GM19025 (cell line): ENCODE measurements at regions not wholly inside any gene's neighbourhood (a gene's known extent, or its start where the extent isn't known, plus 50 kb on each side); places are given as distances from the start of the nearest gene placed in this dataset.
"Not testable (repeated sequence)": the region's sequence is repeated elsewhere in the genome, so short reads cannot be mapped to it uniquely, and the experiment has no call there.

Source experiments
- ATAC-seq: cut with Tn5 transposase; IDR thresholded peaks from one replicate; pipeline ENCODE4 v1.9.1; 2021; ENCODE audit warnings: mild to moderate bottlenecking, low read depth, moderate library complexity; ENCODE audit not compliant: unreplicated experiment

DNA sequence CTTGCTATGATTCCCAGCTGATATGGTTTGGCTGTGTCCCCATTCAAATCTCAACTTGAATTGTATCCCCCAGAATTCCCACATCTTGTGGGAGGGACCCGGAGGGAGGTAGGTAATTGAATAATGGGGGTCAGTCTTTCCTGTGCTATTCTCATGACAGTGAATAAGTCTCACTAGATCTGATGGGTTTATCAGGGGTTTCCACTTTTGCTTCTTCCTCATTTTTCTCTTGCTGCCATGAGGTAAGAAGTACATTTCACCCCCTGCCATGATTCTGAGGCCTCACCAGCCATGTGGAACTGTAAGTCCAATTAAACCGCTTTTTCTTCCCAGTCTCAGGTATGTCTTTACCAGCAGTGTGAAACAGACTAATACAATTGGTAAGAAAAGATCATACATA is 164.7 kb upstream of the NREP start:
- ATAC-seq: not testable (repeated sequence)

DNA sequence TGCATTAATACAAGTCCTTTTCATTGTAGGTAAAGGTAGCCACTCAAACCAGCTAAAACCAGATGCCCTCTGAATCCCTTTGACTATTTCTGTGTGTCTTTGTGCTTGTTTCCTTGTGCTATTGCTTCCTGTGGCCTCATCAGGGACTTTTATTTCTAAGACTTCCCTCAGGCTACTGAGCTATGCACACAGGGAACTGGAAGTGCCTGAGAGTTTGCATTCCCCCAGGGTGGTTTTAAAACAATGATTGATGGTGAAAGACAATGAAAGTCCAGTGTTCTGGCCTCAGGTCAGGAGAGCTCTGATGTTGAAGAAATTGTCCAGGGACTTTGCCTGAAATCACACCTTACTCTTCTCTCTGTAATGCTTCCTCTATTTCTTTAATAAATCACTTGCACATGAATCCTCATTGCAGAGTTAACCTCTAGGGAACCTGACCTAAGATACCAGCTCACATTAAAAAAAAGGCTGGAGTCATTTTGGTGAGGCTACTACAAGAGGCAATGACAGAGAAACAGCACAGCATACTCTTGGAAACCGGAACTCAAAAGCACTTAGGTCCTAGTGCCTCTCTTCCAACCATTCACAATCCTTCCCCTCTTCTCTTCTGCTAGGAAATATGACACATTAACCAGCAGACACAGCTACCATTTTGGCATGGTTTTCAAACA is 158.1 kb upstream of the NREP start:
- ATAC-seq: no peak

DNA sequence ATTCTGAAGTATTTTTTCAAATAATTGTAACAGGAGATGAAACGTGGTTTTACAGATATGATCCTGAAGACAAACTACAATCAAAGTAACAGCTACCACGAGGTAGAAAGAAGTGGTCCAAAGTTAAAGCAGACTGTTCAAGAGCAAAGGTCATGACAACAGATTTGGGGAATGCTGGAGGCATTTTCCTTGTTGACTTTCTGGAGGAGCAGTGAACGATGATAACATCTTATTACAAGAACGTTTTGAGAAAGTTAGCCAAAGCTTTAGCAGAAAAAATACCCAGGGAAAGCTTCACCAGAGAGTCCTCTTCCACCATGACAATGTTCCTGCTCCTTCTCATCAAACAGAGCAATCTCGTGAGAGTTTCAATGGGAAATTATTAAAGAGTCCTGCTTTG is 145.4 kb upstream of the NREP start:
- no peak for ATAC-seq

DNA sequence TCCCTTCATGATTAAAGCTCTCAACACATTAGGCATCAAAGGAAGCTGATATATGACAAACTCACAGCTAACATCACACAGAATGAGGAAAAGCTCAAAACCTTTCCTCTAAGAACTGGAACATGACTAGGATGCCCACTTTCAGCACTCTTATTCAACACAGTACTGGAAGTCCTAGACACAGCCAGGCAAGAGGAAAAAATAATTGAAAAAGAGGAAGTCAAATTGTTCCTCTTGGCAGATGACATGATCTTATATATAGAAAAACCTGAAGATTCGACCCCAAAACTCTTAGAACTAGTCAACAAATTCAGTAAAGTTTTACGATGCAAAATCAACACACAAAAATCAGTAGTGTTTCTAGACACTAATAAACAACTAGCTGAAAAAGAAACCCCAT is 144.3 kb upstream of the NREP start:
- no peak for ATAC-seq

DNA sequence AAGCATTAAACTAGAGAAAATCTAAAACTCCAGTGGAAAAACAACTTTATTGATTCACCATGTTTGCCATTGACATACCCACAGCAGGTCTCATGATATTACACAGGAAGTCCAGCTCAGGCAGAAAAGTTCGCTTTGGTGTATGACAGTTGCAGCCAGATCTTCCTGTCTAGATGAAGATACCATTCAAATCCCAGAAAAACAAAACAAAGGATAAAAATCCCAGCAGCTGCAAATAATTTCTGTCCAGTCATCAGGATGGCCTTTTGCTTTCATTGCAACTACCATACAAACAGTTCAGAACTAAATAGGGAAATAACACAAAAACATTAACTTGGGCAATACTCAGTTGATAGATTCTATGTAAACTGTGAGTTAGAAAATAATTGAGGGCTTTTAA is 136.0 kb upstream of the NREP start:
- ATAC-seq: no peak

DNA sequence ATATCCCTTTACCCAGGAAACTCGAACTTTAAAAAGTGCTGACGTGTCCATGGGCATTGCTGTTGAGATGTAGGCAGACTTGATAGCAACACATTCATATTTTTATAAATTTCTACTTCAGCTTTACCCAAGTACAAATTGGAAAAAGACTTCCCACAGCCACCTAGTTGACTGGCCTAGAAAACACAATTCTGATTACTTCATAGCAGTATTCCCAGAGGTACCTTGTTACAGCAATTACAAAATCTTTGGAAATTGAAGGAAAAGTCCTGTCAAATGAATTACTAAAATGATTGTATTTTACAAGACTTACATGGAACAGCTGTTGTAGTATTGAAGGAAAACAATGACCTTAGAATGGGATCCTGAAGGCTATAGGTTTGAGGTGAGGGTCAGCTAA is 130.7 kb upstream of the NREP start:
- no peak for ATAC-seq

DNA sequence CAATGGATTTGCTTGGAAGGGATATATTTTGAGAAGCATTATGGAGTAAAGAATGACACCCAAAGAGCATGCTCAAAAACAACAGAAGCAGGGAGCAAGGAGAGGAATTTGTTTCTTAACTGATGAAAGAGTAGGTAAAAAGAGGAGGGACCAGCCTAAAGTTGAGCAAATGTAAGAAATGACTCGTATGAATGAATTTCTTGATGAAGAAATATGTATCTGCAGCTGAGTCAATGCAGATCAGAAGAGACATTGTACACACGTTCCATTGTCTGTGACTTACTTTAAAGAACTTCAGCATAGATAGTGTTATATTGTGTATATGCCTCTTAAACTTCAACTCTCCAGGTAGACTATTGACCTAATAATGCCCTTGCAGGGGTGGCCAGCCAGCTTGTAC is 112.7 kb upstream of the NREP start:
- no peak for ATAC-seq

DNA sequence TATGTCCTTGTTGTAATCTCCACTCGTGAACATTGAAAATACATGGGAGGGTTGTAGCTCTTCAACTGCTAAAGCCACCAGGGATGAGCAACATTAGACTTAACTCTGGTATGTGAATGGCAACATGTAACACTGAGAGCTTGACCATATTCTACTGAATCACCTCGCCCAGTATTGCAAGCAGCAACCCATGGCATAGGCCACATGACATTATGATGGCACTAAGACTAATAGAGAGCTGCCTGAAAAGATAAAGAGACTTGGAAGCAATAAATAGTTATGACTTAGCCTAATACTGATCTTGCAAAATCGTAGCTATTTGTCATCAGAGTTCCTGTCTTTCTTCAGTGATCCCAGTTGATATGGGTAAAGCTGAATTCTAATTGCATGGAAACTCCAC is 108.4 kb upstream of the NREP start:
- ATAC-seq: no peak

DNA sequence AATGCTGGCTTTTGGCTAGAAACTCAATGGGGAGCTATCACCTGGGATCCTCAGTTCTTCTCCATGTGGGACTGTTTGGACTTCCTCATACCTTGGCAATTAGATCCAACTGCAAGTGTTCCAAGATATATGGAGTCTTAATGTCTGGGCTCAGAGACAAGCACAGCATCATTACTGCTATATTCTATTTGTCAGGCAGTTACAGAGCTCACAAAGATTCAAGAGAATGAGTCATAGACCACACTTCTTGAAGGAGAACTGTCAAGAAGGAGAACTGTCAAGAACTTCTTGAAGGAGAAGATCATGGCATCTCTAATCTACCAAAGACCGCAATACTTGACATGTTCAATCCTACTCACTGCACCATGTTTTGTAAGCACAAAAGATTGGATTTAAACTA is 106.8 kb upstream of the NREP start:
- no peak for ATAC-seq

DNA sequence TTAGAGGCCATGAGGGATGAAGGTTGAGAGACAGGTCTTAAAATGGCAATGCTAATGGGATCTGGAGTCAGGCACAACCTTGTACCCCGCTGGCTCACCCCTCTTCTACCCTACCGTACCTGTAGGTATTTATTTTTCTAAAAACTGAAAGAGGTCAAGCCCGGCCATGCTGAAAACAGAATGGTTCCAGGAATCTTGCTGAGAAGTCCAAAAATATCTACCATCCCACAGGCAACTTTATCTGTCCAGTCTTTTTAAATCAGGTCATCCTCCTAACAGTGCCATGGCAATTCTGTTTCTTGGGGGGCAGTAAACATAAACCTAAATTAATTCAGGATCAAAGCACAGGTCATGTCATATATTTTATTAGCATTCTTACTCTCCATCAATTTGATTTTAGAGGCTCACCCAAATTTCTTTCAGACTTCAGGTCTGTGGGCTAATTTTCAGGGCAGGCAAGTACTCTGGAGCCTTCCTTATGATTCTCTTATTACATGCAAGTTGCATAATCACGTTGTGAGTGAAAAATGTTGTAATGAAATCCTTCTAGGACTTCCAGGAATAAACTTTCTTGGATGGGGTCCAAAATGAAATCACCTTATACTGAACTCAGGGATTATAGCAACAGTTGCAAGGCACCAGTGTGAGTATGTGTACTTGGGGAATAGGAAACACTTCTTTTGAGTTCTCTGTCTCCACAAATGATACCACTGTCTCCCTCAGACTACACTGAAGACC is 102.7 kb upstream of the NREP start:
- ATAC-seq: no peak

DNA sequence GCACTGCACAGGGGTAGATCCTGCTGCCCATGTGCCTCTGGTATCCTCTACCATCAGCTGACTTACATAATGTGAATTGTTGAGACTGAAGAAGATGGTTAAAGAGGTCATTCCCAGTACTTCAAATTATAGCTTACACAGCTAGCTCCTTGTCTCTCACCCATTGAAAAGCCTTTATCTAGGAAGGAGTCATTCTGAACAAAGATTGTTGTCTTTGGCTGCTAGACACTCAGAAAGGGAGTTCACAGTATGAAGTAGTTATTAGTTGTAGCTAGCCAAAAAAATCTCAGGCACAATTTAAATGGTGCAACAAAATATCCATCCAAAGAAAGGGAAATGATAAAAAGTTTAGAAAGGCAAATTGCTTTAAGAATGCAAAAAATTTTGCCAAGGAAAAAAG is 102.0 kb upstream of the NREP start:
- no peak for ATAC-seq

DNA sequence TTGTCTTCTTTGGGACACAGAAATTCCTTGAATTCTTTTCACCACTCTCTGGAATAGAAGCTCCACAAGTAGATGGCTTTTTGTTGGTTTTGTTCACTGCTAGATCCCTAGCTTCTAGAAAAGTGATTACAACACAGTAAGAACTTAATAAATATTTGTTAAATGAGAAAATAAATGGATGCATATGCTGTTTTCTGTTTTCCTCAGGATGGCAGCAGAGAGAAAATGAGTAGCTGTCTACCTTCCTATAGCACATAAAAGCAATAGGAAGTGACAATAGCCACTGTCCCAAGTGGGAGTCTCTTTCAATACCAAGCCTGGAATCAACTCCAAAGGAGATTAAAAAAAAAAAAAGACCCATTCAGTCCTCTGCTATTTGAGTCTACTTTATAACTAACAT is 100.6 kb upstream of the NREP start:
- ATAC-seq: no peak

DNA sequence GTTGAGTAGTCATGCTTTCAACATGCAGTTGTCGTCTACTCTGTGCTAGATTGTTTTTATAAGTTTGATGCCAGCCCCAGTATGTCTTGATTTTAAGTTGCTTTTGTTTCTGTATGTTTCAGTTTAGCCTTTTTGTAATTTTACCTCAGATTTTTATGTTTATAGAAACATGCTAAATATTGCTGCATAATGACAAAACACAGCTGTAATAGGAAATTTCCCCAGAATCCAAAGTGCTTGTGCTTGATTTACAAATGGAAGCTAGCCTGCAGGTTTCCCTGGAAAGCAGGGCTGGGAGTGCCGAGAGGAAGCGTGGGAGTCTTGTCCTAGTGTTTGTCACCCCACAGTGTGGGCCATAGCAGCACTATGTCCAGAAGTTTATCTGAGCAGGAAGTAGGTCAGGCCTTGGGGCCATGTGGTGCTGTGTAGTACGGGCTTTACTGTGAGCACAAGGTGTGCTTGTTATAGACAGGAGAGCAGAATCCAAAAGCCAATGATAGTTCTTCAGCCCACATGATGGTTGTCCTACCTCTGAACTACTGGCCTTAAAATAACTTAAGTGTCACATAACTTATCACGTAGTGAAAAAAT is 100.0 kb upstream of the NREP start:
- no peak for ATAC-seq

DNA sequence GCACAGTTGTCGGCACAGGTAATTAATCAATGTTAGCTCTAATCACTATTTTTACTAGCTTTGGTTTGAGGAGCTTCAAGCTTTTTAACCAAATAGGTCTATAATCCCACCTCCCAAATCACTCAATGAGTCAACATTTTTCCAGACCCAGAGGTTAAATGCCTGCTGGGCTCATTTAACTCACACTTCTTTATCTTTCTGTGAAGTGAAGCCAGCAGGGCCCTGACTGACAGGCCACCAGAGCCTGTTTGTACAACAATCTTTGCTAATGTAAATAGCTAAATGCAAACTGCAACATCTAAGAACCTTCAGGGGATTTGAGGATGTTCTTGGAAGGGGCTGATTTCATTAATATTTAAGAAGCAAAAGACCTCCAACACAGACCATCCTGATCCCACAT is 98.4 kb upstream of the NREP start:
- no peak for ATAC-seq

DNA sequence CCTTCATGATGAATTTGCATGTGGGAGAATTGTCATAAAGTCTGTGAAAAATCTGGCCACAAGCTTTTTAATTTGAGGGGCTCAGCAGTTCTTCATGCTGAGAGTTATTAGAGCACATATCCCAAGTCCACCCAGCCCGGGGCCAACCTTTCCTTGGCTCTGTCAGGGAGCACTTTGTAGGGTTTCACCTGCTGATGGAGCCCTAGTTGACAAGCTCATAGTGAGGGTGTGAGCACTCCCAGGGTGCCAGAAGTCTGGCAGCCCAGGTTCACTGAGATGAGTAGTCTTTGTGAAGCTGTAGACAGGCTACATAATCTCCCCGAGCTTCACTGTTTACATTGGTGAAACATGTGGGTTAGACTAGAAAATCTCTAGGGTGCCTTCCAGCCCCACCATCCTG is 97.2 kb upstream of the NREP start:
- no peak for ATAC-seq

DNA sequence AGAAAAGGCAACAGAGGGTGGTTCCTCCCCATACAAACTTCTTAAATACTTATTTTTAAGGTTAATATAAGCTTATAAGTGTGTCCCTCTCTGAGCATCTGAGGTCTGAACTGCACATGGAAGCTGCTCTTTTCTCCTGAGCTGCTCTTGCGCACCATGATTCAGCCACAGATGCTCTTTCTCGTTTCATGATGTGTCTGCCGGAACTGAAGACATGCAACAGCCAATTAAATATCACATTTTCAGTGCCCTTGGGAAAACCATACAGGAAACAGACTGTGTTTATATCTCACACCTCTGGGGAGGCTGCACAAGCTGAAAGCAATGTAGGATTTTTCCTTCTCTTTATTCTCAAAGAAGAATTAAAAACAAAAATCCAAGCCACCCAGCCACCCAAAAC is 96.8 kb upstream of the NREP start:
- peak; percentile 84 for ATAC-seq

DNA sequence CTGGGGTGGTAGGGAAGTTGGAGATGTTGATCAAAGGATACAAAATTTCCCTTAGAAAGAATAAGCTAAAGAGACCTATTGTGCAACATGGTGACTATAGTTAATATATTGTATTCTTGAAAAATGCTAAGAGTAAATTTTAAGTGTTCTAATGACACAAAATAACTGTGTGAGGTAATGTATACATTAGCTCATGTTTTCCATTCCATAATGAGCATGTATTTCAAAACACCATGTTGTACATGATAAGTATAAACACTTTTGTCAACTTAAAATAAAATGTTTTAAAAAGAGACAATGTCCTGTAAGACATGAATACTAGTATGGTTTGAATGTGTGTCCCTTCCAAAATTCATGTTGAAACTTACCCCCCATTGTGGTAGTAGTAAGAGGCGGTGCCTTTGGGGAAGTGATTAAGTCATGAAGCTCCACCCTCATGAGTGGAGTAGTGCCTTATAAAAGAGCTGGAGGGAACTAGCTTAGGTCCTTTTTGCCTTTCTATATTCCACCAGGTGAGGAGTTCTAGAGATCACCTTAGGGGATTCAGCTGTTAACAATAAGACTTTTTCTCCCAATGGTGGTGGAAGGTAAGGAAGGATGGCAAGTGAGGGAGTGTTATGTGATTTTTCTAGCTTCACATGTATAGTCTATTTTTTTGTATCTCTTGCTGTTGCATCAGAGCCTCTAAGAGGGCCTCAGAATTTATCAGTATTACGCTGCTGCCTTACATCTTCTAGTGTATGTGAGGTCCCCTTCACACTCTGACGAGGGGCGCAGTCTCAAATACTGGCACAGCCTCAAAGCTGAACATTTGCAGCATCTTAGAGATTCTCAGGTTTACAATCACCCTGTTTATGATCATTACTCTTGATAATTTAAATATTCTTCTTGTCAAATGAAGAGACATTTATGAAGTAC is 94.9 kb upstream of the NREP start:
- ATAC-seq: no peak

DNA sequence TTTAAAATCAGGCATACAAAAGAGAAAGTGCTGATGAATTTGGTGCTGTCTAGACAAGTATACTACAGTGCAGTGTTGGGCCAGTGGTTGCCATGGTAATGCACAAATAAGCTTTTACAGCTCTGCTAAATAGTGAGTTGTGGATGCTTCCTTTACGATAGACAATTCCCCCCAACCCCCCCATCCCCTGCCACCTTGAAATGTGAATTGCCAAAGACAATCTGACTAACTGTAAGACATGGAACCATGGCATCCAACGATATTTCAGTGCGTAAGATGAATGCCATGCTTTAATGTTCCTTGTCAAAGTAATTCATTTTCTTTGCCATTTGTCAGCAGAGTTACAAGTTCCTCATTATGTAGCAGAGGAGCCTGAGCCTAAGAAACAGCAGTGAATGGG is 91.5 kb upstream of the NREP start:
- no peak for ATAC-seq

DNA sequence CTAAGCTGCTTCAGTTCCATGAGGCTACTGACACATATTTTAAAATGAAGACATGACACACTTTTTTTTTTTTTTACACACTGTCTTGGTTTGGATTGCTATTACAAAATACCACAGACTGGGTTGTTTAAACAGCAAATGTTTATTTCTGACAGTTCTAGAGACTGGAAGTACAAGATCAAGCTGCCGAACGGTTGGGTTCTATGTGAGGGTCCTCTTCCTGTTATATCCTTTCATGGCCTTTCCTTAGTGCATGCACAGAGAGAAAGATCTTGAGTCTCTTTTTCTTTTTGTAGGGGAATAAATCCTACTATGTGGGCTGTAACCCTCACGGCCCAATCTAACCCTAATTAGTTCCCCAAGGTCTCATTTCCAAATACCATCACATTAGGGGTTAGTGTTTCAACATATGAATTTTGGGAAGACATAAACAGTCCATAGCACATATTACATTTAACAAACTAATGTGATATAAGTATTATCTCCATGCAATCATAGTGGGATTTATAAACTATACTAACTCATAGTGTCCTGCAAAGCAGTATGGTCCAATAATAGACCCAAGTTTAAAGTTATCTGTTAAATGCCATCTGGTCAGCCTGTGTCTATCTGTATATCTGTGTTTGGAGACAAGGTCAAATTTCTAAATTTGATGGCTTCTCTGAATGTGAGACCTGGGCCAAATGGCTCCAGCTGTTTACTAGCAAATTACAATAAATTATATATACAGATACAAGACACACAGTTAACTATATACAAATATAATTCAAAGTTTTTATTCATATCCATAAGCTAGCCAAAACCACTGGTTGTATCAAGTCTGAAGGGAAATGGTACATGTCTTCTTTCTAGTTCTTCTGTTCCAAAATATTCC is 90.3 kb upstream of the NREP start:
- ATAC-seq: no peak

DNA sequence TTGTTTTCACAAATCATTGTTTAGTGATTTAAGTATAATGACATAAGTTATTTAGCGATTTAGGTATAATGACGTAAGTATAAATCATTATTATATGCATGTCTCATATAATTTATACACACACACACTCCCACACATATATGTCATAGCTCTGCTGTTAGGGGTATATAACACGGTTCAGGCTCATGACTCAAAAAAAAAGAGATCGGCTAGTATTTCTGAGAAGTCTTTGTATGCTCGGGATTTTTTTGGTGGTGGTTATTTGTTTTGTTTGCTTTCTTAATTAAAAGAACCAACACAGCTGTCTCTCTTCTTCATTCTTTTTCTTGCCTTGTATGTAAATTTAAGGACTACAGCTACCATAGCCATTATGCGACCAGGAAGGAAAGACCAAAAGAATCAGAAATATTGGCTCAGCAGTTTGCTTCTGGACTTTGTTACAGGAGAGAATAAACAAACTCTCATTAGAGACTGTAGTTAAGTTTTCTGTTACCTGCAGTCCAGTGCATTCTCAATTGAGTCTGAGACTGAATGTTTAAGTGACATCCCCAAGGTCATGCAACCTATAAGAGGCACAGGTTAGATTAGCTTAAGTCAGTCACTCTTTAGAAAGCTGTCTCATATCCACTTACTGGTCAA is 83.2 kb upstream of the NREP start:
- no peak for ATAC-seq
